SK-N-SH (cell line): ENCODE measurements at regions not wholly inside any gene's neighbourhood (a gene's known extent, or its start where the extent isn't known, plus 50 kb on each side); places are given as distances from the start of the nearest gene placed in this dataset.

Experiments
- CHD2 ChIP-seq: fragments of 150-350 bp; IDR thresholded peaks from 2 replicates; pipeline ENCODE4 v1.6.1; 2018; ENCODE audit warnings: low read length; ENCODE audit not compliant: partially characterized antibody
- EP300 ChIP-seq, 2 experiments: IDR thresholded peaks; 2 replicates each; pipeline versions ENCODE4 v1.4.0 to v1.6.1; 2012; ENCODE audit warnings: borderline replicate concordance in 1 of 2, low read depth in 1 of 2, low read length in 1 of 2
- EZH2phosphoT487 ChIP-seq: fragments of 200-600 bp; sonication (generic); IDR thresholded peaks from 2 replicates; pipeline ENCODE4 v1.6.1; 2017; ENCODE audit warnings: low read depth, mixed run types, mild to moderate bottlenecking, antibody characterized with exemption, moderate library complexity, borderline replicate concordance
- FOXM1 ChIP-seq: IDR thresholded peaks from 2 replicates; pipeline ENCODE4 v1.4.0; 2012; ENCODE audit warnings: low read depth, mild to moderate bottlenecking
- GATA2 ChIP-seq: sonication (generic); formaldehyde crosslinking; IDR thresholded peaks from 2 replicates; pipeline ENCODE4 v1.5.0; 2020; ENCODE audit warnings: mild to moderate bottlenecking, missing genetic modification reagents
- MEF2A ChIP-seq: IDR thresholded peaks from 2 replicates; pipeline ENCODE4 v1.4.0; 2012; ENCODE audit warnings: low read depth, borderline replicate concordance
- MXI1 ChIP-seq: IDR thresholded peaks from 2 replicates; pipeline ENCODE4 v1.6.1; 2012; ENCODE audit warnings: mild to moderate bottlenecking, low read depth, low read length, improper control_type of control experiment
- POLR2AphosphoS5 ChIP-seq: IDR thresholded peaks from 2 replicates; pipeline ENCODE4 v1.6.1; 2012; ENCODE audit warnings: low read depth, low read length
- RFX5 ChIP-seq: IDR thresholded peaks from 2 replicates; pipeline ENCODE4 v1.6.1; 2012; ENCODE audit warnings: mild to moderate bottlenecking, improper control_type of control experiment, low read length
- SIN3A ChIP-seq: IDR thresholded peaks from 2 replicates; pipeline ENCODE4 v1.6.1; 2012; ENCODE audit warnings: low read depth, mild to moderate bottlenecking, low read length, moderate library complexity, borderline replicate concordance
- TF ChIP-seq, protein P1 (sequence below): fragments of 200-600 bp; sonication (generic); IDR thresholded peaks from 2 replicates; pipeline ENCODE4 v1.6.1; 2017; ENCODE audit warnings: antibody characterized with exemption, mild to moderate bottlenecking, moderate library complexity
- TF ChIP-seq, protein P2 (sequence below): IDR thresholded peaks from 2 replicates; pipeline ENCODE4 v1.4.0; 2012; ENCODE audit warnings: low read depth, borderline replicate concordance
- TF ChIP-seq, protein P3 (sequence below): IDR thresholded peaks from 2 replicates; pipeline ENCODE4 v1.4.0; 2012; ENCODE audit warnings: low read depth
- TF ChIP-seq, protein P4 (sequence below): fragments of 150-350 bp; IDR thresholded peaks from 2 replicates; pipeline ENCODE4 v1.6.1; 2017; ENCODE audit warnings: antibody characterized with exemption, low read length, low read depth, borderline replicate concordance

DNA sequence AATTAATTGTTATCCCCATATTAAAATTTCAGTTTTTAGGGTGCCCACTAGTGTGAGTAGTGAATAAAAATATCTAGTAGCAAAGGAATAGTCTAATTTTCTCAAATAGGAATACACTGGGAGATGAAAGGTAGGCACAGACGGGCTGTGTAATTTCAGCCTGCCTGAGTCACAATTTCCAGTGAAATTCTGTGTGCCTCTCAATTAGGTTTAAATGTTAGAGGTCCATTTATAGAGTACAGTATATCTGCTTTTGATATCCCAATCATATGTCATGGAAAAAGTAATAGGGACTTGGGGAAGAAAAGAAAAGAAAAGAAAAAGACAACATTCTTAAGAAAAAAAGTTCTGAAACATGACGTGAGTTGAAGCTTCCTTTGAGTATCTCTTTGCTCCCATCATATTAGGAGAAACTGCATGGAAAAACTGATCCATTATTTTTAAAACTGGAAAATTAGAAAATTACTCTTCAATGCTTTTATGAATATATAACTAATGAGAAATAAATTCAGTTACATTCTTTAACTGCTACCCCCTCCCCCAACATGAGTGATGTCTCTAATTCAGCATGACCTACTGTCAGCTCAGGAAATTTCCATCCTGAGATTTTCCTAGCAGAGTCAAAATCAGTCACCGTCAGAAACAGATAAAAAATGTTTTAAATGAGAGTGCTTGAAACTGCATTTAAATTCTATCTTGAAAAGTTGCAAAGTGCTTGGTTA lies 473.8 kb upstream of the HSF2 start:
- TF ChIP-seq RFX5 (no peak), POLR2AphosphoS5 (no peak), EP300 (IDR thresholded peaks at IDR 0.05; ENCODE audit: borderline replicate concordance in 1 of 2, low read depth in 1 of 2, low read length in 1 of 2) (no peak), FOXM1 (no peak), MEF2A (no peak), EZH2phosphoT487 (no peak), SIN3A (no peak), MXI1 (no peak), CHD2 (no peak), GATA2 (CRISPR knock-in tag) (no peak)
- TF ChIP-seq, protein P1, sequence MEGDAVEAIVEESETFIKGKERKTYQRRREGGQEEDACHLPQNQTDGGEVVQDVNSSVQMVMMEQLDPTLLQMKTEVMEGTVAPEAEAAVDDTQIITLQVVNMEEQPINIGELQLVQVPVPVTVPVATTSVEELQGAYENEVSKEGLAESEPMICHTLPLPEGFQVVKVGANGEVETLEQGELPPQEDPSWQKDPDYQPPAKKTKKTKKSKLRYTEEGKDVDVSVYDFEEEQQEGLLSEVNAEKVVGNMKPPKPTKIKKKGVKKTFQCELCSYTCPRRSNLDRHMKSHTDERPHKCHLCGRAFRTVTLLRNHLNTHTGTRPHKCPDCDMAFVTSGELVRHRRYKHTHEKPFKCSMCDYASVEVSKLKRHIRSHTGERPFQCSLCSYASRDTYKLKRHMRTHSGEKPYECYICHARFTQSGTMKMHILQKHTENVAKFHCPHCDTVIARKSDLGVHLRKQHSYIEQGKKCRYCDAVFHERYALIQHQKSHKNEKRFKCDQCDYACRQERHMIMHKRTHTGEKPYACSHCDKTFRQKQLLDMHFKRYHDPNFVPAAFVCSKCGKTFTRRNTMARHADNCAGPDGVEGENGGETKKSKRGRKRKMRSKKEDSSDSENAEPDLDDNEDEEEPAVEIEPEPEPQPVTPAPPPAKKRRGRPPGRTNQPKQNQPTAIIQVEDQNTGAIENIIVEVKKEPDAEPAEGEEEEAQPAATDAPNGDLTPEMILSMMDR, result no peak
- TF ChIP-seq, protein P2, sequence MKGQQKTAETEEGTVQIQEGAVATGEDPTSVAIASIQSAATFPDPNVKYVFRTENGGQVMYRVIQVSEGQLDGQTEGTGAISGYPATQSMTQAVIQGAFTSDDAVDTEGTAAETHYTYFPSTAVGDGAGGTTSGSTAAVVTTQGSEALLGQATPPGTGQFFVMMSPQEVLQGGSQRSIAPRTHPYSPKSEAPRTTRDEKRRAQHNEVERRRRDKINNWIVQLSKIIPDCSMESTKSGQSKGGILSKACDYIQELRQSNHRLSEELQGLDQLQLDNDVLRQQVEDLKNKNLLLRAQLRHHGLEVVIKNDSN, result no peak
- TF ChIP-seq, protein P3, sequence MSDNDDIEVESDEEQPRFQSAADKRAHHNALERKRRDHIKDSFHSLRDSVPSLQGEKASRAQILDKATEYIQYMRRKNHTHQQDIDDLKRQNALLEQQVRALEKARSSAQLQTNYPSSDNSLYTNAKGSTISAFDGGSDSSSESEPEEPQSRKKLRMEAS, result no peak
- TF ChIP-seq, protein P4, sequence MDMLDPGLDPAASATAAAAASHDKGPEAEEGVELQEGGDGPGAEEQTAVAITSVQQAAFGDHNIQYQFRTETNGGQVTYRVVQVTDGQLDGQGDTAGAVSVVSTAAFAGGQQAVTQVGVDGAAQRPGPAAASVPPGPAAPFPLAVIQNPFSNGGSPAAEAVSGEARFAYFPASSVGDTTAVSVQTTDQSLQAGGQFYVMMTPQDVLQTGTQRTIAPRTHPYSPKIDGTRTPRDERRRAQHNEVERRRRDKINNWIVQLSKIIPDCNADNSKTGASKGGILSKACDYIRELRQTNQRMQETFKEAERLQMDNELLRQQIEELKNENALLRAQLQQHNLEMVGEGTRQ, result no peak
